ENCODE measurements at regions not wholly inside any gene's neighbourhood (a gene's known extent, or its start where the extent isn't known, plus 50 kb on each side); places are given as distances from the start of the nearest gene placed in this dataset.

DNA sequence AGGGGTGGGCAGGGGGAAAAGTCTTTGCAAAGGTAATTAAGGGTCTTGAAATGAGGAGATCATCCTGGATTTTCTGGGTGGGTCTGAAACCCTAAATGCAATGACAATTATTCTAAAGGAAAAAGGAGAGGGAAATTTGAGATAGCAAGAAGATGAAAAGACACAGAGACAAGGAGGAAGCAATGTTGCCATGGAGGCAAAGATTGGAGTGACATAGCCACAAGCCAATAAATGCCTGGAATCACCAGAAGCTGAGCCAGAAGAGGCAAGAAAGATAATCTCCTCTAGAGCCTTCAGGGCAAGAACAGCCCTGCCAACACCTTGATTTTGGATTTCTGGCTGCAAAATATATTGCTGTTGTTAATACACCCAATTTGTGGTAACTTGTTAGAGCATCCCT lies 1246.3 kb upstream of the PIK3C3 start:
- DNase-seq, result no peak

DNA sequence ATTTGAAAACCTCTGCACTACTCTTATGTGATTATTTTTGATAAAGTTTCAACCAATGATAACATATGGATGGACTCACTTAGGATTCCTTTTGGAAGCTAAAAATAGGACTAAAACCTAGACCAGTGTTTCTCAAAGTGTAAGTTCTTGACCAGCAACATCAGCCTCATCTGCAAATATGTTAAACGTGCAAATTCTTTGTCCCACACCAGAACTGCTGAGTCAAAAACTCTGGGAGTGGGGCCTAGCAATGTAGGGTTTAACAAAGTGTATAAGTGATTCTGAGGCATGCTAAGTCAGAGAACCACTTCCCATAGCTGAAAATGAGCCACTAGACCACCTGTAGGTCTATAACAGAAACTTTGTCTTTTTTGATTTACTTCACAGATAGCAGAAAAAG lies 1247.2 kb upstream of the PIK3C3 start:
- DNase-seq, result no peak

DNA sequence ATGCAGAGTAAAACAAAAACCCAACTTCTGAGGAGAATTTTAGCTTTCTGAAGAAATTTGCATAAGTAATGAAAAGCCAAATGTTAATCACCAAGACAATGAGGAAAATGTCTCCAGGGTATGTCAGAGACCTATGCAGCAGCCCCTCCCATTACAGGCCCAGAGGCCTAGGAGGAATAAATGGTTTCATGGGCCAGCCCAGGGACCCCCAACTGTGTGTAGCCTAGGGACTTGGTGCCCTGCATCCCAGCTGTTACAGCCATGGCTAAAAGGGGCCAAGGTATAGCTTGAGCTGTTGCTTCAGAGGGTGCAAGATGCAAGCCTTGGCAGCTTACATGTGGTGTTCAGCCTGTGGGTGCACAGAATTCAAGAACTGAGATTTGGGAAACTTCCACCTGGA lies 1256.9 kb upstream of the PIK3C3 start:
- no peak for DNase-seq

DNA sequence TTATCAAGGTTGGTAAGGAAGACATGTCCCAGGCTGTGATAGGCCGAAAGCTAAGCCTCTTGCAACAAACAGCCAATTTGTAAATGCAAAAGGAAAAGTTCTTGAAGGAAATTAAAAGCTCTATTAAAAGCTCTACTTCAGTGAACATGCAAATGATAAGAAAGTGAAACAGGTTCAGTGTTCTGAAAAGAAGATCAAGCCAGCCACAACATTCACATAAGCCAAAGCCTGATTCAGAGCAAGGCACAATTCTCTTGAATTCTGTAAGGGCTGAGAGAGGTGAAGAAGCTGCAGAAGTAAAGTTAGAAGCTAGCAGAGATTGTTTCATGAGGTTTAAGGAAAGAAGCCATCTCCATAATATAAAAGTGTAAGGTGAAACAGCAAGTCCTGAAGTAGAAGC lies 1259.5 kb upstream of the PIK3C3 start:
- no peak for DNase-seq

DNA sequence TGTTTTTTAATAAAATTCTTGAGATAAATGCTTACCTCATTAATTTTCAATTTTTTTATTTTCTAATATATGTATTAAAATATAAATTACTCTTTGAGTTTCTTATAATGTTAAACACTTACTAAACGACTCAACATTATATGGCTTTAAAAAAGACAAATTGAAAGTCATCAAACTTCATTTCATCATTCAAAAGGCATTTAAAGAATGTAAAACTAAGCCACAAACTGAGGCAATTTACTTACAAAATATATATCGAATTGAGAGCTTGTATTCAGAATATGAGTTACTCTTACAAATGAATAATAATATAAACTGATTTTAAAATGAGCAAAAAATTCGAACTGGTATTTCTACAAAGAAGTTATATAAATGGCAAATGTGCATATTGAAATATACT lies 1262.2 kb upstream of the PIK3C3 start:
- no peak for DNase-seq

DNA sequence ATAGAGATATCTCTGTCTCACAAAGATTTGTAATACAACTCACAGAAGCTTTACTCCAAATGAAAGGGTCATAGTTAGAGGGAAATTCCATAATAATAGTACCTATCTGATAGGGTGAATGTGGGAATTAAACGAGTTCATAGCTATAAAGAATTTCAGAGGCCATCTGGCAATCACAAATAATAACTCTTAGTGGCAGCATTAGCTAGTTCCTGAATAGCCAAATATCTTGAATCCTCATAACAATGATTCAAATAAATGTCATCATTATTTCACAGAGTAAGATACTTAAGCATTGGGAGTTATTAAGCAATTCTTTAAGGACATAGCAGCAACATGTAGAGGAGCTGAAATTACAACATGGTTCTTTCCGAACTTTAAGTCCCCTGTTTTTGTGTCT lies 1265.0 kb upstream of the PIK3C3 start:
- DNase-seq, result no peak

DNA sequence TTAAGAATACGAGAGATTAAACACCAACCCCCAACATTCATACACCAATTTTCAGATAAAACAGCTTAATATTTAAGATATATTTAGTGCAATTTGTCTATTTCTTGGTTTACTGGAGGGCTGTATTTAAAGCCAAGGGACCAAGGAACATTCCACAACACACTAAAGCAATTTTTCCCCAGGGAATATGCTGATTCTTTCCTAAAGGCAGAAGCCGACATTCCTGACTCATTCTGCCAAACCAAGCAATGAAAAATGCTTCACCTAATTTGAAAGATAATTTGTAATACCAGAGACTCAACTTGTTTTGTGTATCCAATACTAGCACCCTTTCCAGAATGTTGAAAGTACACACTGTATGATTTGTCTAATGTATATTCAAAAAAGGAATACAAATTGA lies 1267.6 kb upstream of the PIK3C3 start:
- DNase-seq, result no peak

DNA sequence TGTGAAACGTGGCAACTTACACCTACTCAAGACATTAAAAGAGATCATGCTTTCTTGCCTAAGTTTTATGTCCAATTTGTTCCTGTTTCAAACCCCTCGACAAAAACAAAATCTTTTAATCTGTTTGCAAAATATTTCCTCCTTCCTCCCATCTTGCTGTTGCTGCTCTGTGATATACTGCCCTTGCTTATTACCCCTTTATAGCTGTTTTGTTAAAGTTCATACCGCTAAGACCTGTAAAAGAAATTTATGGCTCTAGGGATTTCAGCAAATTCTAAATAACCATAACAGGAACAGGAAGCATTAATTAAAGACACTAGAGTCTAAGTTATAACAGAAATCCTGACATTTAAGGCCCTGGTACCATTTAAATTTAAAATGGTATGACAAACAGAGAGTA lies 1268.2 kb upstream of the PIK3C3 start:
- no peak for DNase-seq

DNA sequence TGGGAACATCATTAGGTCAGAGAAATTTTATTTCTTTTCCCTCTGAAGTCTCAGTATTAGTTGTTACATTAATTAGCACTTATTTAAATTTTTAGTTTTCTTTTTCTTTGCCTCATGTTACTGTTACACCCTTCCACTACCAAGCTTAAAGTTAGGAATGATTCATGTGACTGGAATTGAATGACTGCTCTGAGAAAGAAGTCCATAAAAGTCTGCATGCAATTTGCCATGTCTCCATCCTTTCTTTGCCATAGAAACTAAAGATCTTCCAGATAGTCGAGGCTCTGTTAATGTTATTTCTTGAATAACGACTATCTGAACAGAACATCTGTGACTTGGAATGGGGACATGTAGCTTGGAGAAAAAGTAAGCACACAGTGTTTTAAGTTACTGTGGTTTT lies 1269.8 kb upstream of the PIK3C3 start:
- no peak for DNase-seq

DNA sequence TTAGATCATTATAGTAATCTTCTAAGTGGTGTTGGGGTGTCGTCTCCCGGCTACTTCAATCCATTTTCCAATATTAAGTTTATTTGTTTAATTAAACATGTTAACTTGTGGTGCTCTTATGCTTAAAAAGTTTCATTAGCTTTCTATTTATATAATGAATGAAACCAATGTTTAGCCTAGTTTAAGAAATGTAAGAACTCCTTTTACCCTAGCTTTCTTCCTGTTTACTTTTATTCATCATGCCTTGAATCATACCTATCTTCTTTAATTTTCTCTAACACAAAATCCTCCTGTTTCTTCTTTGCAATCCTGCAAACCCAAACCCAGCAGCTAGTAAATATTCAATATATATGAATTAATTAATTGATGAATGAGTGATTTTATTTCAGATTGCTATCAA lies 1276.7 kb upstream of the PIK3C3 start:
- DNase-seq, result no peak

DNA sequence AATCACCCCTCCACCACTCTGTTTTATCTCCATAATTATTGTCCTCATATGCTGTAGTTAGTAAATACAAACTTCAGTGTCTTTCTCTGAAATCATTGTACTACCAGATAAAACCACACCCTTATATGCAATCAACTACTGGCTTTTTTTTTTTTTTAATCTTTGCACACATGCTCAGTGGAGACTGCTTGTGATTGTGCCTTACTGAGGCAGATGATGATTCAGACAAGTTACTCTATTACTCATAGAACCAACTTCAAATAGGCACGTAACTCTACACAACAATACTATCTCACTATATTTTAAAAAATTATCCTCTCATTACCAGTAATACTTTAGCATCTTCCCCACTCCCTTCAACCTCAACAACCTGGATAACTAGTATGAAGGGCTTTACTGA lies 1278.4 kb upstream of the PIK3C3 start:
- DNase-seq, result no peak

DNA sequence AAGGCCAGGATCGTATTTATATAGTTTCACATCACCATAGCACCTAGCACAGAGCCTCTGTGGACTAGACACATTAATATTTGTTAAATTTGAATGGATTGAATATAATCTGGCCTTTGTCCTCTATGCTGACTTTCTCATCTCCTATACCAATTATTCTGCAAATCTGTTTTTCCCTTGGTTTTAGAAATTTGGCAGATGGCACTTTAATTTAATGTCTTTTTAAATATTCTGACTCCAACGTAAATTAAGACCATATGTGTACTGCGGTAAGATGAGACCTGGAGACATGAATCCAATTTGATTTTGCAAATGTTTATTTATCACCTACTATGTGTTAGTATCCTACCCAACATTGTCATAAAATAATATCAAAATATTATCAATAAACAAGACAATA lies 1281.9 kb upstream of the PIK3C3 start:
- no peak for DNase-seq

DNA sequence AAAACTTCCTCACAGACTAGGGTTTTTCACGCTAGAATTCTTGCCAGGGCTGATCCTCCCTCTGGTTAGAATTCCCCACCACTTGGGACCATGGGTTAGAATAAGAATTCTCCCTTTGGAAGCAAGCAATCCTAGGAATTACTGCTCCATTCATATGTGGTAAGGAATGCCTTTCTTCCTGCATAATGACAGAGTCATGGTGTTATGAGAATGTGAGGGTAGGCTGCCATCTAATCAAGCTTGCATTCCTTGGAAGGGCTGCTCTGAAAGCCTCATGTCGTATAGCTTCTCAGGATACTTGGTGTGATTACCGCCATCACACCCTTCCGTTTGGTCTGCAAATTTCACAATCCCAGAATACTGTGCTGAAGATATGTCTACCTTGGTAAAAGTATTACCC lies 1282.4 kb upstream of the PIK3C3 start:
- no peak for DNase-seq

DNA sequence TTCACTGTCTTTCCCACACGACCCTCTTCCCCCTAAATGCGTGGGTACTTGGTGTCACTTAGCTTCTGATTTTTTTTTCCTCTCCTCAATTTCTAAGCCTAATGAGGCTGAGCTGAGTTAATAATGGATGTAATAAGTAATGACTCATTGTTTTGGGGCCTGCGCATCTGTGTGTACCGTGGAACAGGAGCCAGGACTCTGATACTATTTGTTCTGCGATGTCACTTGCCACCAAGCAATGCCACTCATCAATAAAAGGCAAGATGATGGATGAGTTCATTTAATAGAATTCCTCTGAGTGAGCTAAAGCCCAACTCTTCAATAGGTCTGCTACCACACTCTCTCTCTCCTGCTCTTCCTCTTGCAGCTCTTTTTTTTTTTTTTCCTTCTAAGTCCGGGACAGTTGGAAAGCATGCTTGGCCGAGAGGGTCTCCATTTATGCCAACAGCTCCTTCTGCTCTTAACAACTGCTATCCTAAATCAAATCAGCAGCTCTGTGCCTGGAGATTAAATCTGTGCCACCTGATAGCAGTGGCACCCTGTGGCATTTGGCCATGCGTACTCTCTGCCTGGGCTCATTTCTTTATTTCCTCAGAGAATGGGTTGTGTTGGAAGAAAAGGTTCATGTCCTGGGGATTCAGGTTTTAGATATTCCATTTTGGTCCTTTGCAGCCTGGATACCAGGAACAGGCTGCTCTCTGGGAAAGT lies 1284.2 kb upstream of the PIK3C3 start:
- DNase-seq, result no peak

DNA sequence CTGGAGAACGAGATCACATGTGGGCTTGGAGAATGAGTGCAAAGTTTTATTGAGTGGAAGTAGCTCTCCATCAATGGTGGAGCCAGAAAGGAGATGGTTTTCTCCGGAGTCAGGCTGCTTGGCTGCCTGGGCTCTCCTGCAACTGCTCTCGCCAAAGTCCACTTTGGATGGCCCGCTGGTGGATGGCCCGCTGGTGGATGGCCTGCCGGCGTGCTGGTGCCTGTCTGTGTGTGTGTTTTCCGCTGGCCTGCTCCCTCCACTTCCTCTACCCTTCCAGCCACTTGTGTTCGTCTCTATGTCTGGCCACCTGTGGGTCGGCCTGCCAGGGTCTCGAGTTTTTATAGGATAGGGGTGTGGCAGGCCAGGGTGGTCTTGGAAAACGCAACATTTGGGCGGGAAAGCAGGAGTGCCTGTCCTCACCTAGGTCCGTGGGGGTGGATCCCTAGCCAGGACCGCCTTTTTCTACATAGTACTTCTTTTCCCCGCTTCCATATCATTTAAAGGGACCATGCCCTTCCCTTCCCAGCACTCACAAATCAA lies 1292.1 kb upstream of the PIK3C3 start:
- no peak for DNase-seq

DNA sequence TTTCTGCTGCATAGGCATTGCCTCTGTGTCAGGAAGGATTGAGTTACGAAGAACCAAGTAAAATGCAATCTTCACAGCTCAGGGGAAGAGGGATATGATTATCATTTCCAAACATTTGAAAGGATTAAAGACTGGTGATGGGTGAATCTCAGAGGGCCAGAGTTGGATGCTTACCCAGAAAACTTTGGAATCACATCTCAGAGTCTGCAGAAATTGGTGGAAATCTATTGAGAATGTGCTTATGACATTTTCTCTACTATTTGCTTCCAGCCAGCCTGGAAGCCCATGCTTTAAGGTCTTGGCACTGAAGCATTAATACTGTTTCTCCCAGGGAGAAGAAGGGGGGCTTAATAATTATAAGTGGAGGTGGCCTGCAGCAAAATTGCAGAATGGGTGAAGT lies 1301.4 kb upstream of the PIK3C3 start:
- DNase-seq, result no peak

DNA sequence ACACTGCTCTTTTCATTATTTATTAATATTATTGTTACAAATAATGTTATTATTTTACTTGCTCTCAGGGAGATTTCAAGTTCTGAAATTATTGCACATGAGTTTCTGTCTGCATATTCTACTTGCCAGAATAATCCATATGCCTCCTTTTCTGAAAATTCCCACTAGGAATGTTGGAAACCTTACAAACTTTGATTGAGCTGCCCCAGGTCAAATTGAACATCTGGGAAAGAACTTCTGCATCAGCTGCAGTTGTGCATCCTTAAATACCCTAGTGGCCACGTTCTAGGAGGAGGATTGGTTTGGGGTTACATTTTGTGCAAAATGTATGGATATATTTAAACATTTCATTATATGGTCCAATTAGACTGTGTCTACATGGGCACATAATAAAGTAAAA lies 1302.7 kb upstream of the PIK3C3 start:
- no peak for DNase-seq

DNA sequence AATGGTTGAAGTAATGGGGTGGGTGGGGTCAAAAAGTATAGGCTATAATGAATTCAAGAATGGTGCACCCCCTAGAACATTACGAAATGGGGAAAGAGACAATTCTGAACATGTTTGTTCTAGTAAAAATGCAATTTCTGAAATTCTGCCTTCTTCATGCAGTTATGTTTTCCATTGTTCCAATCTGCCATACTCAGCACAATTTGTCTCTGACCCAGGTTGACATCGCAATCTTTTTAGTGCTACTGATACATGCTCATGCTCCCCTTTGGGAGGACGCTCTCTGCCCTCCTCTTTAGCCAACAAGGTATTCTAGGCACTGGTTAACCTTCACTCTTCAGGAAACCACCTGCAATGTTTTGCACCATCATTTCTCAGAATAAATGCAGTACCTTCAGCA lies 1303.9 kb upstream of the PIK3C3 start:
- no peak for DNase-seq

DNA sequence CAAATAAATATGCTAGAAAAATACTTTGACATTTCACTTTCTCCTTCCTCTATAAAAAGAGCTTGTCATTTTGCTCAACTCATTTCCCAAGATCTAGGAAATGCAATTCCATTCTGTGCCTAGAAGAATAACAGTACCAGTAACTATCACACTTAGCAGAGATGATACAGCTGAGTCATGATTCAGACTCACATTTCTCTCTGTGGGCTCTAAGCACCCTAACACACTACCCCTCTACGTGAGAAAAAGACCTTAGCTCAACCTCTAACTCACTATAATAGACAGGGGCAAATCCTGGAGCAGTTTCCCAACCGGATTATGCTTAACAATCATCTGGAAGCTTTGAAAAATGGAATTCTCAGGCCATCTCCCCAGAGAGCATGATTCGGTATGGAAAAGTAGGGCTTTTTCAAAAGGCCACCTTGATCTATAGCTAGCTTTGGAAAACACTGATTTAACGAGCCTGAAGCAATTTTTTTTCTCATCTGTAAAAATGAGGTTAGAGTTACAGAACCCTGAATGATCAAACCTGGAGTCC lies 1312.3 kb upstream of the PIK3C3 start:
- no peak for DNase-seq

DNA sequence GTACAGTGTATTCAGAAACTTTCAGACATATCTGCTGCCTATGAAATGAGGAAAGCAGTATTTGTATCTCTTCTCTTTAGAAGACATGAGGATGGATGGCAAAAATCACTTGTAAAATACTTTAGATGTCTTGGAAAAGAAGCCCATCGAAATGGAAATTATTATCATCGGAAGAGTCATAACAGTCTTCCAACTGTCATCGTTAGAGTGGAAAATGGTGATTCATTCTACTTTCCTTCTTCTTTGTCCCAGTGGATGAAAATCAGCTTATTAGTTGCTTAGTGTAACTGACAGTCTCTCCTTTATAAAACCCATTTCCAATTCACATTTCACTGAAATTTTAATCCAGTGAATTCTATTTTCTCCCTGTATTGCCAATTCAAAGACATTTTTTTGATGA lies 1323.7 kb upstream of the PIK3C3 start:
- no peak for DNase-seq

DNA sequence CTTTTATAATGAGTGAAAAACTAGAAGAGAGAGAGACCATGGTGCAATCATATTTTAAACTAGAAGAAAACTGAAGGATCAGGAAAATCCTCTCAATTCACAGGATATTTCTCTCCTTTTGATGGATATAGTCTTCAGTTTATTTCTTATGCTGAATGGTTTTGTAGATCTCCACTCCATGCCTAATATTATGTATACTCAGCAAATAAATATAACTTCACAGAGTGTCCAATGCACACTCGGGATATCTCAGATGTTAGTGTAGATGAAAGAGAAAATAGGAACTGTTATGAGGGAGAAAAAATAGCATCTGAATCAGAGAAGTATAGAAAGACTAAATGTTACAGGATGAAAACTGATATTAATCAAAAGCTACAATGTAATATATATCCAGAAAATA lies 1324.5 kb upstream of the PIK3C3 start:
- no peak for DNase-seq

DNA sequence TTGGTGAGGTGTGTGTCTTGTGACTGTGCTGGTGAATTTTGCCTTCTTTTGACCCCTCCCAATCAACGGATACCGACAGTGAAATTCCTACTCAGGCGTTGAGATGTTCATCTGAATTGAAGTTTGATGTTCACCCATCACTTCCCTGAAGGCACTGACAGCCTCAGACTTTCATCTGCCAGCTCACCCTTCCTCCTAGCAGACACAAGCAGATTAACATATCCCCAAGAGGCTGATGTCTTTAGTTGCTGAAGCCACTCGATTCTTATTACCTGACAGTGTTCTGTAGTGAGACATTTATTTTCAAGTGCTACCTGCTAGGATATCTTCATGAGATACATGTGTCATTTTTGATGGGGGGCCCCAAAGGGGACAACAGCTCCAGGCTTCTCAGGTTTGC lies 1330.1 kb upstream of the PIK3C3 start:
- DNase-seq, result no peak

DNA sequence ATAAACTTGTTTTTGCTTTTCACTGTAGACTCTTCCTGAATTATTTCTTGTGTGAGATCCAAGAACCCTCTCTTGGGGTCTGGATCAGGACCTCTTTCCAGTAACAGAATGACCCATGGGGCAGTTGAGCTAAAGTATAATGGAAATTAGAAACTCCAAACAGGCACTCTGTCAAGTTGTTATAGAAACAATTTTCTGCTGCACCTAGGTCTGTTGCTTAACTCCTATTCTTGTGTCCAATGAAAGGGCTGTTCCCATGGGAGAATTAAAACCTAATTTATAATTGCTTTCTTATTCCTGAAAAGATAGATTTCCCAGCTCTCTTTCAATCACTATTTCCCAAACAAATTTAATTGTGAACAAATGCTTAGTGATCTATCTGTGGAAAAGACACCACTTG lies 1341.3 kb upstream of the PIK3C3 start:
- DNase-seq, result no peak

DNA sequence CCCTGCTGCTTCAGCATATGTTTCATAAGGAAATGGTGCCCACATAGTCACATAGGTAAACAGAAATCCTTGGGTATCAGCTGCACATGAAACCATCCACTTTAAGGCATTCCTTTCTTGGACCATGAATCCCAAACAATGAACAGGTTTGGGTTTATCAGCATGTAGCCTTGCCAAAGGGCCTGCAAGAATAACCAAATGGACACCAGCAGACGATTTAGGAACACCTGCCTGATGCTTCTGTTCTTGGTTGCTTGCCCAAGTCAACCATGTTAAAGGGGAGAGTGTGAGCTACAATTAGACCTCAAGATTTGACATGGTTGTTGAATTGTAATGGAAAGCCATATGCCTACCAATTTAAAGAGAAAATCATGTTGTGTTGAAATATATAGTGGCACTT lies 1342.7 kb upstream of the PIK3C3 start:
- DNase-seq, result no peak

DNA sequence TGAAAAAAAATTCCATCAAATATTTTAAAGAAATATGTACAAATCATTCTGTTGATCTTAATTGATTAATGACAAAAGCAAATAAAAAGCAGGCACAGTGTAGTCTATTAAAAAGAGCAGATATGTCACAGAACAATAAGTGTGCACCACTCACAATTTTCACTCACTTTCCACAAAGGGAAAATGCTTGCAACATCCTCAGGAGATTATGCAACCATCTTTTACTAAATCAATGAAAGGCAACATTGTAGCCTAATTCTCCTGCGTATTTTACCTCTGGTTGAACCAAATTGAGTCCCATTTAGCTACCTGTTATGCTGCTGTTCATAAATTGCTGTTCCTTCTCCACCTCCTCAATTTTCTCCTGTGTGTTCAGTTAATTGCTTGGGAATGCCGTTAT lies 1346.8 kb upstream of the PIK3C3 start:
- no peak for DNase-seq
